ENCODE measurements at regions not wholly inside any gene's neighbourhood (a gene's known extent, or its start where the extent isn't known, plus 50 kb on each side); places are given as distances from the start of the nearest gene placed in this dataset.

DNA sequence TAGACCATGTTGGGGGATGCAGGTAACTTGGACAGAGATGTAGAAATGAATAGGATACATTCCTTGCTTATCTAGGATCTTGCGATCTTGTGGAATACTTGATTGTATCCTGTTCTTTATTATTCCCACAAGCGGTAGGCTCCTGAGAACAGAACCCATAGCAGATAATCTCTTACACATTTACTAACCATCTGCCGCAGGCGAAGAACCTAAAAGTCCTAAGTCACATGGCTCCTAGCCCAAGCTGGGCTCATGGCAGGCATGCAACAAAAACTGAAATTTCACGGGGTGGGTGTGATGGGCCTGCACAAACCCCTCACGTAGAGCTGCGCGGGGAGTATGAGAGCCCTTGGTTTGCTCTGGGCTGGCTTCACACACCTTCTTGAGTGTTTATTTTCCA lies 177.4 kb upstream of the NECTIN1 start:
- DNase-seq (ENCODE audit: low spot score) = no peak

GRCh38 chr11:119905162-119905561 lies 176.2 kb upstream of the NECTIN1 start:
- no peak for DNase-seq (ENCODE audit: low spot score)

DNA sequence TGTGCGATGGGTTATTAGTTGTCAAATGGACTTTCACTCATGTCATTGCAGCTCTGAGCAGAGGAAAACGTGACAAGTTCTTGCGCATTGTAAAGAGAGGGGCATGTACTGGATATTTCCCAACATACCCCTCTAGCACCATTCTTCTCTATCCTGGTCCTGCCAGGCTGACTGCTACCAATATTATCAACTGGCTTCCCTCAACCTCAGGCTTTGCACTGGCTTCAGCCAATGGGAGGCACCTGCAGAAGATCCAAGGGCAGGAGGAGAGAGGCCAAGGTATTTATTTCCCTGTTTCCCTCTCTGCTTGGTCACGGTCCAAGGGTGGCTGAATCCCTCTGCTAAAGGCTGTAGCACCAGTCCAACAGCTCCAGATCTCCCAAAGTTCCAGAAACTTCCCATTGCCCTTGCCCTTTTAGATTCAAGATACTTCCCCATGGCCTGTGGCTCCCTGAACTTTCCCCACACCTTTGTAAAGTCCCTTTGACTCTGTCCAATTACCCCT lies 175.6 kb upstream of the NECTIN1 start:
- DNase-seq (ENCODE audit: low spot score) = no peak

DNA sequence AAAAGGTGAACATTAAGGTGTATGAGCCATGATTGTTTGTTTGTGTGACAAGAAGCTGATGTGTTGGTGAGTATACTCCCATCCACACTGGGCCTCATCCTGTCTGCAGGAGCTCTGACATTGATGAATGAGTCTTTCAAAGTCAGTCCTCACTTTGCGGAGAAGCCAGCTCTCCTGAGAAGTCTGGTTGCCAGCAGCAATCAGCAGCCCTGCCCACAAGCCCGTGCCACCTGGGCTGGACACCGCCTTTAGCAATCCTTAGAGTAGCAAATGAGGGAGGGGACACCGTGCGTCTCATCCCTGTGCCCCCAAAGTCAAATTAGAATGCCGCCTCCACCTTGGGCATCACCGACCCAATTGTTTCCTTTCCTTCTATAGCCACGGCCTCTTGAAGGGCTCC lies 174.8 kb upstream of the NECTIN1 start:
- DNase-seq (ENCODE audit: low spot score) = no peak

GRCh38 chr11:119903389-119903788 lies 174.4 kb upstream of the NECTIN1 start:
- no peak for DNase-seq (ENCODE audit: low spot score)

DNA sequence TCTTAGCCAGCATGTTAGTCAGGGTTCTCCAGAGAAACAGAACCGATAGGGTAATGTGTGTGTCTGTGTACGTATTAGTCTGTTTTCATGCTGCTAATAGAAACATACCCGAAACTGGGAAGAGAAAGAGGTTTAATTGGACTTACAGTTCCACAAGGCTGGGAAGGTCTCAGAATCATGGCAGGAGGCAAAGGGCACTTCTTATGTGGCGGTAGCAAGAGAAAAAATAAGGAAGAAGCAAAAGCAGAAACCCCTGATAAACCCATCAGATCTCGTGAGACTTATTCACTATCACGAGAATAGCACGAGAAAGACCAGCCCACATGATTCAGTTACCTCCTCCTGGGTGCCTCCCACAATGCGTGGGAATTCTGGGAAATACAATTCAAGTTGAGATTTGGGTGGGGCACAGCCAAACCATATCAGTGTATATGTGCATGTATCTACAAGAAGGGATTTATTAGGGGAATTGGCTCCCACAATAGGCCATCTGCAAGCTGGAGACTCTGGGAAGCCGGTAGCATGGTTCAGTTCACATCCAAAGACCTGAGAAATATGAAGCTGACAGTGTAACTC lies 173.7 kb upstream of the NECTIN1 start:
- DNase-seq (ENCODE audit: low spot score) = no peak

- no peak for DNase-seq (ENCODE audit: low spot score)
Observed at GRCh38 chr11:119901657-119902577, 172.9 kb upstream of the NECTIN1 start.

- DNase-seq (ENCODE audit: low spot score) = no peak
Observed at GRCh38 chr11:119899997-119900396, 171.0 kb upstream of the NECTIN1 start.

- DNase-seq (ENCODE audit: low spot score) = no peak
Observed at GRCh38 chr11:119897576-119897975, 168.6 kb upstream of the NECTIN1 start.

DNA sequence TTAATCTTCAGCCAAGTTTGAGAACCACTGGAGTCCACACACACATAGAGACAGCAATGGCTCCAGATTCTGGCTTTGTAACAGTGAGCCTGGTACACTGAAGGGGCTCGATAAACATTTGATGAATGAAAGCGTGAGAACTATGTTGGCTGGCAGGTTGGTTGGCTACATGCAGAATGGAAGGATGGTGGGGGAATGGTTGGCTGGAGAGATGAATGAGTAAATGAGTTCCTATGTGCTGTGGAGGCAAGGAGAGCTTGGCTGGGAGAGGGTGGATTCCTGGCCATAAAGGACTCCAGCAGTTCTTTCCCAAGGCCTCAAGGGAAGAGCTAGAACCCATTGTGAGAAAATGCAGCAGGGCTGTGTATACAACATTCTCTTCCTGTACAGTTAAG lies 168.0 kb upstream of the NECTIN1 start:
- no peak for DNase-seq (ENCODE audit: low spot score)

DNA sequence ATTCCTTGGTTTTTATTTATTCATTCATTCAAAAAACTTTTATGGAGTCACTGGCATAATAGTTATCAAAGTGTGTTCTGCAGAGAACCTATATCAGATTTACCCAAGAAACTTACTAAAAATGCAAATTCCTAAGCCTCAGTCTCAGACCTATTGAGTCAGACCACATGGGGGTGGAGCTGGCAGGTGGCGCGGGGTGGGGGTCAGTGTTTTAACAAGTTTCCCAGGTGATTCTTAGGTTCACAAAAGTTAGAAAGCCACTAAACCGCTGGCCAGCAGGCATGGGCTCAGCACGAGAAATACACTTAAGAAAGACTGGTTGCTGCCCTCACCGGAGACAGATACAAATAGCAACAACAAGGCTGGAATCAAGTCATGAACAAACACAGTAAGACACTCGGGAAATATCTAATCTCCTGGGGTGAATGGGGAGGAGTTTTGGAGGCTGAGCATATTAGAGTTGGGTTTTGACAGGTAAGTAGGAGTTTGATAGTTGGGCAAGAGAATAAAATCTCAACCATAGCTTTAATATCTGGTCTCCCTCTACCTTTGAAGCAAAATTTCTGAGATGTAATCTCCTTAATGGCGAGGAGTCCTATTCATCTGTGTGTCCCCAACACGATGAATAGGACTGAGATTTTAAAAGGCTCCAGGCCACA lies 167.5 kb upstream of the NECTIN1 start:
- DNase-seq (ENCODE audit: low spot score) = no peak

GRCh38 chr11:119895981-119896380 lies 167.0 kb upstream of the NECTIN1 start:
- no peak for DNase-seq (ENCODE audit: low spot score)

GRCh38 chr11:119894916-119895315 lies 165.9 kb upstream of the NECTIN1 start:
- DNase-seq (ENCODE audit: low spot score) = no peak

DNA sequence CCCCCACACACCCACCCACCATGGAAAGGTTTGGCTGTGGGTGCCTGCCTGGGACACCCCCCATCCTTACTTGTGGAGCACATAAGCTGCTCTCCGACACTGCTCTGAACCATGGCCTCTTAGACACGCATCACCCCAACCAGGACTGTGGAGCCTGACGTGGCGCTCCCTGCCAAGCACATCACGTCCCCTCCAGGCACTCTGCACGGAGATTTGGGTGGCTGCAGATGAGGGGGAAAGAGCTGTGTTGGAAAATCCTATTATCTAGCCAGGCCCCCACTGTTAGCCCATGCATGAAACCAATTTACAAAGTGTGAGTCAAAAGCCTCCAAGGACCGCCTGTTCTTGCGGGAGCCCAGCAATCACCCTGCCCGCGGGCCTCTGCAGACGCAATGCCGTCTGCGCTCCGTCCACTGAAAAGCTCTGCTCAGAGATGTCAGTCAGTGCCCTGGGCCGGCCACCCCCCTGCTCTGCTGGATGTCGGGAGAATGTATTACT lies 163.4 kb upstream of the NECTIN1 start:
- DNase-seq (ENCODE audit: low spot score) = no peak

- DNase-seq (ENCODE audit: low spot score) = no peak
Observed at GRCh38 chr11:119891055-119891768, 162.2 kb upstream of the NECTIN1 start.

DNA sequence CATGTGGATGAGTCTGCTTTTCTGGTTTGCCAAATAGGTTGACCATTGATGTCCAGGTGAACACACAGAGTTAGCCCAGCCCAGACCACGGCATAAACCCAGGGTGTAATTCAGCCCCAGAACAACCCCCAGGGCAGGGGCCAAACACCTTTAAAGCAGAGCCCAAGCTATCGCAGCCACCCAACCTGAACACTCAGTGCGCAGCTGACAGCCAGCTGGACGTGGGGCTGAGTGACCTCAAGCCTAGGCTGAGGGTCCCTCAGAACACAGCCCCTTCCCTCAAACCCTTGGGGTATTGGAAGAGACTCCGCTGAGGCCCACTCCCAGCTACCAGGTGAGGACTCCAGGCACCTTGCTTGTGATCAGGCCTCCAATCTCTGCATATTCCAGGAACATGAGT lies 161.5 kb upstream of the NECTIN1 start:
- no peak for DNase-seq (ENCODE audit: low spot score)

DNA sequence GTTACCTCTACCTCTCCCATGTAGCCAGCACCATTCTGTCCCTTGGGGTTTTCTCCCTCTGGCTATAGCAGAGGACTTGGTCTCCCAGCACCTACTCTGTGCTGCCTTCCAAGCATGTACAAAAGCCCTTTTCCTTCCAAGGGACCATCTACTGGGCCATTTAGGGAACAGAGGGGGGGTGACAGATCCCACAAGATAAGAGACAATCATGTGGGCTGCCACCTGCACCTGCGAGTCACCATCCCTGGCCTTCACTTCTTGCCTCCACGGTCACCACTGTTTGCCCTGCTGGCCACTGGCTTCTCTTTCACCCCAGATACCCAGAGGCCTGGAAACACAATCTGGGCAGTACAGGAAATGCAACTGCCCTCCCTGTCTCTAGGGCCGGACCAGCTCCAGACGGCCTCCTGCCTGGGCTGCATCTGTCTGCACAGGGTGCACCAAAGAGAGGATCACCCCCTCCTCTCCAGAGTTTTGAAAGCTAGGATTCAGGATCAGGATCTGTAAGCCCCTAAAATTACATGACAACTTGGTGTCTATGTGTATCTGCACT lies 160.8 kb upstream of the NECTIN1 start:
- no peak for DNase-seq (ENCODE audit: low spot score)

DNA sequence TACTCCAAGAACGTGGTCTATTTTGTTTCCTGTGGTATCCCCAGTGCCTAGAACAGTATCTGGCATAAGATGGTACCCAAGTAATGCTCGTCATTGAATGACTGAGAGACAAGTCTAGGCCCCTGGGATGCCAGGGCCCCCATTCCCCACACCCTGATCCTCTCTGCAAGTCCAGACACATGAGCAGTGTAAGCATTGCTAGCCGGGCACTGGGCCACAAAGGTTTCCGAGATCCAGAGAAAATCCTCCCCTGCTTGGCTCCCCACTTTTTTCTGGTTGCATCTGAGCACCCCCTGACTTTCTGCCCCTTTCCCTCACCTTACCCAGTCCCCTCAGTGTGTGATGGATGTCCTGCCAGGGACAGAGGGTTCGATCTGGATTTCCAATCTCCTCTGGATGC lies 160.1 kb upstream of the NECTIN1 start:
- no peak for DNase-seq (ENCODE audit: low spot score)

DNA sequence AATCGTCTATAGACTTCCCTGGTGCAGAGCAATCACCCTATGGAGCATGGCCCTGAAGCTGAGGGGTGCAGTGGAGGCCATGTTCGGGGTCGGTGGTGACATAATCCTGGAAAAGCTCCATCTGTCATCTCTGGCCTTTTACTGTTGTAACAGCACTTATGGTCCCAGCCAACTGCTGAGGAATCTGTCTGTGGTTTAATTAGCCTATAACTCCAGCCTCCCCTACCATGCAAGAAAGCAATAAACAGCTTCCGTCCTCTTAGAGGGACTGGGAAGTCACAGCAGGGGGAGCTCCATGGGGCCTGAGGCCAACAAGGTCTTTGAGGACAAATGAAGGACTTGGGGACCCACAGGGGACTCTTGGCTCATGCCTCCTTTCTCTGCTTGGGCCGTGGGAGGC lies 159.1 kb upstream of the NECTIN1 start:
- no peak for DNase-seq (ENCODE audit: low spot score)

DNA sequence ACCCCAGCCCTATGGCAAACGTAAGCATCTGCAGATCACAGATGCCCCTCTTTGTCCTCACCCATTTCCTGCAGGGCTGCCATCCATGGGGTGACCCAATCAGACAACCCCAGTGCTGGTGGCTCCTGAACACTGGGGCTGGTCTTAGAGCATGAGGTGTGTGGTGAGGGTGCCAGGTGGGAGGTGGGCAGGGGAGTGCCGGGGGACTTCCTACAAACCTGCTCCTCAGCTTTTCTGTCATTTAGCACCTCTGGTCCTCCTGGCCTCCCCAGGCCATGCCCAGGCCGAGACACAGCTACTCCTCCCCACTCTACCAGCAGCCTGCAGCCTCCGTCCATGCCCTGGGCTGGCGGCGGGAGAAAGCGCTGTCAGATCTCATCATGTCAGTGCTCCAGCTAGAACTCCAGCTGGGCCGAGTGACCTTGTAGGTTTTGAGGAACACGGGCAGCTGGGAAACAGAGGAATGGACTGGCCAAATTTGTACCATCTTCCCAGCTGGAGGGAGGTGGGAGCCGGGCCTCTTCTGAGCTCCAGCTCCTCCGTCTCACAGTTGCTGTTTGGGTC lies 157.7 kb upstream of the NECTIN1 start:
- no peak for DNase-seq (ENCODE audit: low spot score)

GRCh38 chr11:119885861-119886567 lies 157.0 kb upstream of the NECTIN1 start:
- DNase-seq (ENCODE audit: low spot score) = no peak

Measured in RKO (cell line).